ENCODE measurements at regions not wholly inside any gene's neighbourhood (a gene's known extent, or its start where the extent isn't known, plus 50 kb on each side); places are given as distances from the start of the nearest gene placed in this dataset.

Small RNA genes in the stretch of these regions (small RNA-seq; reads per million reads assigned to genes)
- 0 reads per million in 3 donors for gene RF00017
- 0 reads per million in 3 donors for gene RNU6-1288P
